ENCODE measurements at regions not wholly inside any gene's neighbourhood (a gene's known extent, or its start where the extent isn't known, plus 50 kb on each side); places are given as distances from the start of the nearest gene placed in this dataset.

DNA sequence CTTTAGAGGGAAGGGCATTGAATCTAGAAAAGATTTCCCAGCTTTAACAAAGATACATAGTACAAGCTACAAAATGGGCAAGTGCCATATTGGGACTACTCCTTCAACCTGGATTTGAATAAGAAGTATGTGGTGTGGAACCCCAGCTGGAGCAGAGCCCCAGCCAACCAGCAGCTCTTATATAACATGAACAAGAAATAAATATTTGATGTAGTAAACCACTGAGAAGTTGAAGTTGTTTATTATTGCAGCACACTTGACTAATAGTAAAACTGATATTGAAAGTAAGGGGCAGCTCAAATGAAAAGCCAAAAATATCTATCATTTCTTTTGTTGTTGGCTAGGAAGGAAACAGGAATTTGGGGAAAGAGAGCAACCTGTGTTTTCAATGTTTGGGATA lies 701.8 kb downstream of the TMTC2 start:
- TF ChIP-seq, protein P1, sequence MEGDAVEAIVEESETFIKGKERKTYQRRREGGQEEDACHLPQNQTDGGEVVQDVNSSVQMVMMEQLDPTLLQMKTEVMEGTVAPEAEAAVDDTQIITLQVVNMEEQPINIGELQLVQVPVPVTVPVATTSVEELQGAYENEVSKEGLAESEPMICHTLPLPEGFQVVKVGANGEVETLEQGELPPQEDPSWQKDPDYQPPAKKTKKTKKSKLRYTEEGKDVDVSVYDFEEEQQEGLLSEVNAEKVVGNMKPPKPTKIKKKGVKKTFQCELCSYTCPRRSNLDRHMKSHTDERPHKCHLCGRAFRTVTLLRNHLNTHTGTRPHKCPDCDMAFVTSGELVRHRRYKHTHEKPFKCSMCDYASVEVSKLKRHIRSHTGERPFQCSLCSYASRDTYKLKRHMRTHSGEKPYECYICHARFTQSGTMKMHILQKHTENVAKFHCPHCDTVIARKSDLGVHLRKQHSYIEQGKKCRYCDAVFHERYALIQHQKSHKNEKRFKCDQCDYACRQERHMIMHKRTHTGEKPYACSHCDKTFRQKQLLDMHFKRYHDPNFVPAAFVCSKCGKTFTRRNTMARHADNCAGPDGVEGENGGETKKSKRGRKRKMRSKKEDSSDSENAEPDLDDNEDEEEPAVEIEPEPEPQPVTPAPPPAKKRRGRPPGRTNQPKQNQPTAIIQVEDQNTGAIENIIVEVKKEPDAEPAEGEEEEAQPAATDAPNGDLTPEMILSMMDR (IDR thresholded peaks at IDR 0.05; ENCODE audit: insufficient read depth, low read depth, low read length): no peak
- TF ChIP-seq EZH2 (IDR thresholded peaks at IDR 0.05; ENCODE audit: insufficient read depth, low read length): no peak

All from astrocyte (in vitro differentiated cells and primary cell).